ENCODE measurements at regions not wholly inside any gene's neighbourhood (a gene's known extent, or its start where the extent isn't known, plus 50 kb on each side); places are given as distances from the start of the nearest gene placed in this dataset.
"Not testable (repeated sequence)": the region's sequence is repeated elsewhere in the genome, so short reads cannot be mapped to it uniquely, and the experiment has no call there.

DNA sequence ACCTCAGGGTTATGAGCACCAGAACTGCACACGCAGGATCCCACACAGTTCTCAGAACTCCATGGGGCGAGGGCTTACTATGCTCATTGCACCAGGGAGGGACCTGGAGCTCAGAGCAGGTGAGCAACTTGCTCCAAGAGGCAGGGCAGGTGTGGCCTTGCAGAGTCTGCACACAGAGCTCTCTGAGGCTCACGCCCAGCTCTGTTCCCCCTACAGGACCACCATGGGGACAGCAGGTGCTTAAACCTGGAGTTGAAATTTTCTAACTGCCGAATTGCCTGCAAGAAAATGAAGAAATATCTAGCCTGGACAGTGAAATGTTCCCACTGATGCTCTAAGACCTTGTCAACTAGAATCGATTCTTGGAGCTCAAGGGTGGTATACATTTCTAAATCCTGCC lies 49.9 kb upstream of the MSMB start:
- not testable (repeated sequence) for H4K20me1 ChIP-seq (replicated peaks; ENCODE audit: insufficient read depth); H3K9me3 Mint-ChIP-seq; H3K27me3 ChIP-seq (ENCODE audit: insufficient read depth); H2AFZ ChIP-seq; H3K4me1 ChIP-seq (ENCODE audit: insufficient read depth); H3K36me3 Mint-ChIP-seq (ENCODE audit: low read depth); DNase-seq (ENCODE audit: low spot score); H3K27ac ChIP-seq (ENCODE audit: low read depth); H3K27me3 Mint-ChIP-seq (ENCODE audit: insufficient read depth, low read depth, poor library complexity); H3K79me2 ChIP-seq (replicated peaks; ENCODE audit: insufficient read depth); H3K27ac Mint-ChIP-seq; H3K9me2 ChIP-seq (ENCODE audit: insufficient read depth); H3K4me2 ChIP-seq; H3K4me3 ChIP-seq; H3K4me3 Mint-ChIP-seq; H3K36me3 ChIP-seq (ENCODE audit: insufficient read depth); H3F3A ChIP-seq (replicated peaks; ENCODE audit: low read depth)
- peaks cover 17% of the 10 kb centered on the region for H3K4me1 Mint-ChIP-seq
- ATAC-seq, result peak; percentile 58

DNA sequence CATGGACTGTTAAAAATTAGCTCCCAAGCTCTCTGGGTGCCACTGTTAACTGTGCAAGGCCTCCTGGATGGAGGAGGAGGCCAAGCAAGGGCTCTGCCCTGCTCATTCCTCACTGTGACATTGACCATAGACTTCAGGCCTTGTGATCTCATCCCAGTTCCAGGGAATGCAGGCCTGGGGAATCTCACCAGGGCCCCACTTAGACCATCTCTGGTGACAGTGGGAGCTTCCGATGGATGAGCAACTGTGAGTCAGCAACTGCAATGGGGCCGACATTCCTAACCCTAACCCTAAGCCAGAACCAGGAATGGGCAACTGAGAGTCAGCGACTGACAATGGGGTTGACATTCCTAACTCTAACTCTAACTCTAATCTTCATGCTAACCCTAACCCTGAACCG lies 50.4 kb upstream of the MSMB start:
- no peak overlapping the region for H3K4me3 Mint-ChIP-seq
- H3K27ac Mint-ChIP-seq, result no peak overlapping the region
- ATAC-seq, result no peak

More for the DNA sequence above, 50.4 kb upstream of the MSMB start:
- Histone ChIP-seq H3K4me3 (no peak overlapping the region), H2AFZ (no peak overlapping the region), H3K9me2 (ENCODE audit: insufficient read depth) (no peaks in the 10 kb centered on the region), H3K36me3 (ENCODE audit: insufficient read depth) (no peaks in the 10 kb centered on the region), H3K79me2 (replicated peaks; ENCODE audit: insufficient read depth) (no peaks in the 10 kb centered on the region), H3K4me1 (ENCODE audit: insufficient read depth) (no peaks in the 10 kb centered on the region), H3K4me2 (no peak overlapping the region), H3F3A (replicated peaks; ENCODE audit: low read depth) (no peaks in the 10 kb centered on the region), H4K20me1 (replicated peaks; ENCODE audit: insufficient read depth) (no peaks in the 10 kb centered on the region), H3K27ac (ENCODE audit: low read depth) (no peak overlapping the region), H3K27me3 (ENCODE audit: insufficient read depth) (no peaks in the 10 kb centered on the region)
- DNase-seq (ENCODE audit: low spot score), result no peak
- H3K36me3 Mint-ChIP-seq (ENCODE audit: low read depth), result no peaks in the 10 kb centered on the region
- H3K27me3 Mint-ChIP-seq (ENCODE audit: insufficient read depth, low read depth, poor library complexity), result peaks cover 4% of the 10 kb centered on the region
- peaks cover 16% of the 10 kb centered on the region for H3K4me1 Mint-ChIP-seq
- TF ChIP-seq ZNF331 (CRISPR knock-in tag; IDR thresholded peaks at IDR 0.05; ENCODE audit: low read depth) (no peak), CREB1 (CRISPR knock-in tag; IDR thresholded peaks at IDR 0.05; ENCODE audit: low read depth) (no peak), EZH2phosphoT487 (IDR thresholded peaks at IDR 0.05; ENCODE audit: unreplicated experiment) (no peak), NANOG (IDR thresholded peaks at IDR 0.05; ENCODE audit: borderline replicate concordance) (no peak), POLR2AphosphoS5 (IDR thresholded peaks at IDR 0.05; ENCODE audit: low read depth) (no peak)
- TF ChIP-seq, protein P1, sequence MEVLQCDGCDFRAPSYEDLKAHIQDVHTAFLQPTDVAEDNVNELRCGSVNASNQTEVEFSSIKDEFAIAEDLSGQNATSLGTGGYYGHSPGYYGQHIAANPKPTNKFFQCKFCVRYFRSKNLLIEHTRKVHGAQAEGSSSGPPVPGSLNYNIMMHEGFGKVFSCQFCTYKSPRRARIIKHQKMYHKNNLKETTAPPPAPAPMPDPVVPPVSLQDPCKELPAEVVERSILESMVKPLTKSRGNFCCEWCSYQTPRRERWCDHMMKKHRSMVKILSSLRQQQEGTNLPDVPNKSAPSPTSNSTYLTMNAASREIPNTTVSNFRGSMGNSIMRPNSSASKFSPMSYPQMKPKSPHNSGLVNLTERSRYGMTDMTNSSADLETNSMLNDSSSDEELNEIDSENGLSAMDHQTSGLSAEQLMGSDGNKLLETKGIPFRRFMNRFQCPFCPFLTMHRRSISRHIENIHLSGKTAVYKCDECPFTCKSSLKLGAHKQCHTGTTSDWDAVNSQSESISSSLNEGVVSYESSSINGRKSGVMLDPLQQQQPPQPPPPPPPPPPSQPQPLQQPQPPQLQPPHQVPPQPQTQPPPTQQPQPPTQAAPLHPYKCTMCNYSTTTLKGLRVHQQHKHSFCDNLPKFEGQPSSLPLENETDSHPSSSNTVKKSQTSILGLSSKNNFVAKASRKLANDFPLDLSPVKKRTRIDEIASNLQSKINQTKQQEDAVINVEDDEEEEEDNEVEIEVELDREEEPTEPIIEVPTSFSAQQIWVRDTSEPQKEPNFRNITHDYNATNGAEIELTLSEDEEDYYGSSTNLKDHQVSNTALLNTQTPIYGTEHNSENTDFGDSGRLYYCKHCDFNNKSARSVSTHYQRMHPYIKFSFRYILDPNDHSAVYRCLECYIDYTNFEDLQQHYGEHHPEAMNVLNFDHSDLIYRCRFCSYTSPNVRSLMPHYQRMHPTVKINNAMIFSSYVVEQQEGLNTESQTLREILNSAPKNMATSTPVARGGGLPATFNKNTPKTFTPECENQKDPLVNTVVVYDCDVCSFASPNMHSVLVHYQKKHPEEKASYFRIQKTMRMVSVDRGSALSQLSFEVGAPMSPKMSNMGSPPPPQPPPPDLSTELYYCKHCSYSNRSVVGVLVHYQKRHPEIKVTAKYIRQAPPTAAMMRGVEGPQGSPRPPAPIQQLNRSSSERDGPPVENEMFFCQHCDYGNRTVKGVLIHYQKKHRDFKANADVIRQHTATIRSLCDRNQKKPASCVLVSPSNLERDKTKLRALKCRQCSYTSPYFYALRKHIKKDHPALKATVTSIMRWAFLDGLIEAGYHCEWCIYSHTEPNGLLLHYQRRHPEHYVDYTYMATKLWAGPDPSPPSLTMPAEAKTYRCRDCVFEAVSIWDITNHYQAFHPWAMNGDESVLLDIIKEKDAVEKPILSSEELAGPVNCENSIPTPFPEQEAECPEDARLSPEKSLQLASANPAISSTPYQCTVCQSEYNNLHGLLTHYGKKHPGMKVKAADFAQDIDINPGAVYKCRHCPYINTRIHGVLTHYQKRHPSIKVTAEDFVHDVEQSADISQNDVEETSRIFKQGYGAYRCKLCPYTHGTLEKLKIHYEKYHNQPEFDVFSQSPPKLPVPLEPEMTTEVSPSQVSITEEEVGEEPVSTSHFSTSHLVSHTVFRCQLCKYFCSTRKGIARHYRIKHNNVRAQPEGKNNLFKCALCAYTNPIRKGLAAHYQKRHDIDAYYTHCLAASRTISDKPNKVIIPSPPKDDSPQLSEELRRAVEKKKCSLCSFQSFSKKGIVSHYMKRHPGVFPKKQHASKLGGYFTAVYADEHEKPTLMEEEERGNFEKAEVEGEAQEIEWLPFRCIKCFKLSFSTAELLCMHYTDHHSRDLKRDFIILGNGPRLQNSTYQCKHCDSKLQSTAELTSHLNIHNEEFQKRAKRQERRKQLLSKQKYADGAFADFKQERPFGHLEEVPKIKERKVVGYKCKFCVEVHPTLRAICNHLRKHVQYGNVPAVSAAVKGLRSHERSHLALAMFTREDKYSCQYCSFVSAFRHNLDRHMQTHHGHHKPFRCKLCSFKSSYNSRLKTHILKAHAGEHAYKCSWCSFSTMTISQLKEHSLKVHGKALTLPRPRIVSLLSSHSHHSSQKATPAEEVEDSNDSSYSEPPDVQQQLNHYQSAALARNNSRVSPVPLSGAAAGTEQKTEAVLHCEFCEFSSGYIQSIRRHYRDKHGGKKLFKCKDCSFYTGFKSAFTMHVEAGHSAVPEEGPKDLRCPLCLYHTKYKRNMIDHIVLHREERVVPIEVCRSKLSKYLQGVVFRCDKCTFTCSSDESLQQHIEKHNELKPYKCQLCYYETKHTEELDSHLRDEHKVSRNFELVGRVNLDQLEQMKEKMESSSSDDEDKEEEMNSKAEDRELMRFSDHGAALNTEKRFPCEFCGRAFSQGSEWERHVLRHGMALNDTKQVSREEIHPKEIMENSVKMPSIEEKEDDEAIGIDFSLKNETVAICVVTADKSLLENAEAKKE (CRISPR knock-in tag; IDR thresholded peaks at IDR 0.05), result no peak
- TF ChIP-seq, protein P2, sequence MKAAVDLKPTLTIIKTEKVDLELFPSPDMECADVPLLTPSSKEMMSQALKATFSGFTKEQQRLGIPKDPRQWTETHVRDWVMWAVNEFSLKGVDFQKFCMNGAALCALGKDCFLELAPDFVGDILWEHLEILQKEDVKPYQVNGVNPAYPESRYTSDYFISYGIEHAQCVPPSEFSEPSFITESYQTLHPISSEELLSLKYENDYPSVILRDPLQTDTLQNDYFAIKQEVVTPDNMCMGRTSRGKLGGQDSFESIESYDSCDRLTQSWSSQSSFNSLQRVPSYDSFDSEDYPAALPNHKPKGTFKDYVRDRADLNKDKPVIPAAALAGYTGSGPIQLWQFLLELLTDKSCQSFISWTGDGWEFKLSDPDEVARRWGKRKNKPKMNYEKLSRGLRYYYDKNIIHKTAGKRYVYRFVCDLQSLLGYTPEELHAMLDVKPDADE (IDR thresholded peaks at IDR 0.05), result no peak
- H3K9me3 Mint-ChIP-seq, result no peaks in the 10 kb centered on the region

Data from GM23338 (cell line).